ENCODE measurements at regions not wholly inside any gene's neighbourhood (a gene's known extent, or its start where the extent isn't known, plus 50 kb on each side); places are given as distances from the start of the nearest gene placed in this dataset.

- H3K27me3 Mint-ChIP-seq, result no peaks in the 10 kb centered on the region
- no peaks in the 10 kb centered on the region for H3K9me3 Mint-ChIP-seq (ENCODE audit: low read depth)
These were observed 75.4 kb upstream of the HDAC4 start for GRCh38 chr2:239476029-239476756.

DNA sequence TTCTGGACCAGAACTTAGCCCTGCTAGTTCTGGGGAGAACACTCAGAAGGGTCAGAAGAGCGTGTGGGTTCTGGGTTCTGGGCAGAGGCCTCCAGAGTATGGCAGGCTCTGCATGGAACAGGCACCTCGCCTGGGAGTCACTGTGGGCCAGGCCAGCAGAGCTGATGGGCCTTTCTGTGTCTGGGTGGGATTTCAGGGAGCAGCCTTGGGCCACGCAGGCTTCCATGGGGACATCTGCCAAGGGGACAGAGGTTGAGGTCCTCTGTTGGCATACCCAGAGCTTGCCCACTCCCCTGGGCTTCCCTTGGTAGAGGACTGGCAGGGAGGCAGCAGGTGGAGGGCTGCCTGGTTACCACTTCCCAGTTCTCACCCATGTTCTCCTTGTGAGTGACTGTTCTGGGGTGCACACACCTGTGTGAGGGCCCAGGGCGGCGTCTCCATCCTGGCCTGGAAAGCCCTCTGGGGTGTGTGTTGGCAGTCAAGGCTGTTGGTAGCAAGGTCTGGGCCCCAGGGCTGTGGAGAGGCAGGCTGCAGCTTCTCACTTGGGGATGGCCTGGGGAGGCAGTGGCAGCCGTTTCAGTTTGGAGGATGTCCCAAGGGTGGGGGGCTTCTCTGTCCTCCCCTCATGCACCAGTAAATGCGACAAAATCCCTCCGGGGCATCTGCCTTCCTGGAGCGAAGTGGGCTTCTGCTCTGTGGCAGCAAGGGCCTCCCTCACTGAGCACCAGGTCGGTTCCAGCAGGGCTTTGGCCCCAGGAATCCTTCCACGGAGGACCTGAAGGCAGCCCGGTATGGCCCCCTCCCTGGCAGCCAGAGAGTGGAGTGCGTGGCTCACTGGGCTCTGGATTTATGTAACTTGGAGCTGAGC is 74.6 kb upstream of the HDAC4 start:
- Mint-ChIP-seq H3K4me3 (no peak overlapping the region), H3K27me3 (no peaks in the 10 kb centered on the region), H3K9me3 (ENCODE audit: low read depth) (no peaks in the 10 kb centered on the region), H3K27ac (no peak overlapping the region), H3K36me3 (no peaks in the 10 kb centered on the region), H3K4me1 (ENCODE audit: low read depth) (no peaks in the 10 kb centered on the region)

More at GRCh38 chr2:239476029-239476756, 75.4 kb upstream of the HDAC4 start:
- H3K27ac Mint-ChIP-seq, result no peak overlapping the region
- H3K4me3 Mint-ChIP-seq, result no peak overlapping the region
- H3K4me1 Mint-ChIP-seq (ENCODE audit: low read depth), result no peaks in the 10 kb centered on the region
- no peaks in the 10 kb centered on the region for H3K36me3 Mint-ChIP-seq

- Mint-ChIP-seq H3K27ac (no peak overlapping the region), H3K36me3 (no peaks in the 10 kb centered on the region), H3K9me3 (ENCODE audit: low read depth) (no peaks in the 10 kb centered on the region), H3K4me3 (no peak overlapping the region), H3K4me1 (ENCODE audit: low read depth) (no peaks in the 10 kb centered on the region), H3K27me3 (no peaks in the 10 kb centered on the region)
These were observed 72.5 kb upstream of the HDAC4 start for GRCh38 chr2:239473211-239473805.

DNA sequence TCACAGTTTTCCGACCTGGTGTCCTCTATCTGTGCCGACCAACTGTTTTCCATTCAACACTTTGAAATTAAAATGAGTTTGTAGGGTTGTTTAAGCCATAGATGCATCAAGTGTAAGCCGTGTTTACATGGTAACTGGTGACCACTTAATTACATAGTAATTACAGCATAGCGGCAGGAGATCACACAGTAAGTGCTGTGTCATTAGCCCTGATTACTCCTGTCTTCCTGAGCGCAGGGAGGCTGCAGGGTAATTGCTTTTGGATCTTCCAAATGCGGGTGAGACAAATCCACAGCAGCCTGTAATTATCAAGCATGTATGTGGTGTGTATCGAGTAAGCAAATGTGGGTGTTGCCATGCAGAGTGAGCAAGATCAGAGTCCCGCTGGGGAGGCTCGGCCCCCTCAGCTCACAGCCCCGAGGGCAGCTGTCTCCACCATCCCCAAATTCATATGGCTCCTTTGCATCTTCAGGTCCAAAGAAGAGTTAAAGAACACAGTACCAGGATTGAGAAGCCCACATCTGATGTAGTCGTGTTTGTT is 71.5 kb upstream of the HDAC4 start:
- Mint-ChIP-seq H3K27ac (no peak overlapping the region), H3K36me3 (no peaks in the 10 kb centered on the region), H3K9me3 (ENCODE audit: low read depth) (no peaks in the 10 kb centered on the region), H3K4me3 (no peak overlapping the region), H3K27me3 (no peaks in the 10 kb centered on the region), H3K4me1 (ENCODE audit: low read depth) (no peaks in the 10 kb centered on the region)

- Mint-ChIP-seq H3K27me3 (no peaks in the 10 kb centered on the region), H3K36me3 (no peaks in the 10 kb centered on the region), H3K9me3 (ENCODE audit: low read depth) (no peaks in the 10 kb centered on the region), H3K27ac (no peak overlapping the region), H3K4me3 (no peak overlapping the region), H3K4me1 (ENCODE audit: low read depth) (no peaks in the 10 kb centered on the region)
These were observed 70.4 kb upstream of the HDAC4 start for GRCh38 chr2:239471011-239471792.

- Mint-ChIP-seq H3K4me1 (ENCODE audit: low read depth) (no peaks in the 10 kb centered on the region), H3K27me3 (no peaks in the 10 kb centered on the region), H3K9me3 (ENCODE audit: low read depth) (no peaks in the 10 kb centered on the region), H3K27ac (no peak overlapping the region), H3K36me3 (no peaks in the 10 kb centered on the region), H3K4me3 (no peak overlapping the region)
These were observed 69.5 kb upstream of the HDAC4 start for GRCh38 chr2:239470151-239470900.

- Mint-ChIP-seq H3K27ac (no peak overlapping the region), H3K9me3 (ENCODE audit: low read depth) (no peaks in the 10 kb centered on the region), H3K27me3 (no peaks in the 10 kb centered on the region)
These were observed 68.5 kb upstream of the HDAC4 start for GRCh38 chr2:239469106-239469960.

GRCh38 chr2:239468491-239469105 is 67.8 kb upstream of the HDAC4 start:
- Mint-ChIP-seq H3K36me3 (no peaks in the 10 kb centered on the region), H3K4me1 (ENCODE audit: low read depth) (no peaks in the 10 kb centered on the region), H3K27me3 (no peaks in the 10 kb centered on the region), H3K9me3 (ENCODE audit: low read depth) (no peaks in the 10 kb centered on the region), H3K4me3 (no peak overlapping the region), H3K27ac (no peak overlapping the region)

More at GRCh38 chr2:239469106-239469960, 68.5 kb upstream of the HDAC4 start:
- no peaks in the 10 kb centered on the region for H3K4me1 Mint-ChIP-seq (ENCODE audit: low read depth)
- no peak overlapping the region for H3K4me3 Mint-ChIP-seq
- H3K36me3 Mint-ChIP-seq, result no peaks in the 10 kb centered on the region

DNA sequence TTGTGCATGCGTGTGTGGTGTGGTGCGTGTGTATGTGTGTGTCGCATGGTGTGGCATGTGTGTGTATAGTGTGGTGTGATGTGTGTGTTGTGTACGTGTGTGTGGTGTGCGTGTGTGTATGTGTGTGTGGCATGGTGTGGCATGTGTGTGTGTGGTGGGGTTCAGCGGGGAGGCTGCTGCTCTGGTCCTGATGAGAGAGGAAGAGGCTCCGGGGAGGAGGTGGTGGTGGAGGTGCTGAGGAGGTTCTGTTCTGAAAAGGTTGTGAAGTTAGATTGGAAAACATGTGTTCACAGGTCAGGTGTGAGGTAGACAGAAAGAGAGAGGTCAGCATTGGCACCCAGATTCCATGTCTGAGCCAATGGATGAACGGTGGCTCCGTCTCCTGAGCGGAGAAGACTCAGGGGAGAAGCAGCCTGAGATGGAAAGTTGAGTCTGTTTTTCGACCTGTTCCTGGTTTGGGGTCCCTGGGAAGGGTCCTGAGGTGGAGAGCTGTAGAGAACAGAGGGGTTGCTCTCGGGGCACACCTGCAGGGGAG is 67.2 kb upstream of the HDAC4 start:
- Mint-ChIP-seq H3K27me3 (no peaks in the 10 kb centered on the region), H3K36me3 (no peaks in the 10 kb centered on the region), H3K4me3 (no peak overlapping the region), H3K4me1 (ENCODE audit: low read depth) (no peaks in the 10 kb centered on the region), H3K27ac (no peak overlapping the region), H3K9me3 (ENCODE audit: low read depth) (no peaks in the 10 kb centered on the region)

DNA sequence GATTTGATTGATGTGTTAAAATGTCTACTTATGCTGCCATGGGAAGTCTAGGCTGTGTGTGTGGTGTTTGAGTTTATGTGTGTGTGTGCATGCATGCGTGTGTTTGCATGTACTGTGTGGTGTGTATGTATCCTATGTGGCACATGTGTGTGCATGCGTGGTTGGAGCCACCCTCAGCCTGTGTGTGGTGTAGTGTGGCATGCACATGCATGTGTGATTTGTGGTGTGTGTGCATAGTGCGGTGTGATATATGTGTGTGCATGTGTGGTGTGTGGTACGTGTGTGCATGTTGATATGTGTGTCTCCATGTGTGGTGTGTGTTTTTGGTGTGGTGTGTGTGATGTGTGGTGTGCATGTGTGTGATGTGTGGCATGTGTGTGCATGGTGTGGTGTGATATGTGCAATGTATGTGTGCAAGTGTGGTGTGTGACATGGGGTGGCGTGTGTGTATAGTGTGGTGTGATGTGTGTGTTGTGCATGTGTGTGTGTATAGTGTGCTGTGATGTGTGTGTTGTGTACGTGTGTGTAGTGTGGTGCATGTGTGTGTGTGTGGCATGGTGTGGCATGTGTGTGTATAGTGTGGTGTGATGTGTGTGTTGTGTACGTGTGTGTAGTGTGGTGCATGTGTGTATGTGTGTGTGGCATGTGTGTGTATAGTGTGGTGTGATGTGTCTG is 66.6 kb upstream of the HDAC4 start:
- no peaks in the 10 kb centered on the region for H3K9me3 Mint-ChIP-seq (ENCODE audit: low read depth)
- no peak overlapping the region for H3K27ac Mint-ChIP-seq
- no peaks in the 10 kb centered on the region for H3K36me3 Mint-ChIP-seq
- no peaks in the 10 kb centered on the region for H3K4me1 Mint-ChIP-seq (ENCODE audit: low read depth)
- H3K4me3 Mint-ChIP-seq, result no peak overlapping the region
- H3K27me3 Mint-ChIP-seq, result no peaks in the 10 kb centered on the region

DNA sequence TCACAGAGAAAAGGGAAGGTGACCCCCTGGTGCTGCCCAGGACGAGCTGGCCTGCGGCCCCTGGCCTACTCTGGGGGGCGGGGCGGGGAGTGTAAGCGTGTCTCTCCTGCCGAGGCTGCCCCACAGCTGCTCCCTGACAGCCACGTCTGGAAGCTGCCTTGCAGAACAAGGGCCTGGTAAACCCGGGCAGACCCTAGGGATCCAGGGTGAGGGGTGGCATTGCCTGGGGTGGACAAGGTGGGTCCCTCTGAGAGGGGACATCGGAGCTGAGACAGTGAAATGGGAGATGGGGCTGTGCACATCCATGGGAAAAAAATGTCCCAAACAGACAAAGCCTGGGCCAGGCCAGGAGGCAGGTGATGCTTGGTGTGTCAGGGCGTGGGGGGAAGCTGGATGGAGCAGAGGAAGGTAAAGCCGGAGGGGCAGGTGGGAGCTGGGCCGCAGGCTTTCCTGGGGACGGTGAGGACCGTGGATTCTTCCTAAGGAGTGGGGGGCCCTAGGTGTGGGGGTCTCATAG is 66.0 kb upstream of the HDAC4 start:
- H3K27ac Mint-ChIP-seq, result no peak overlapping the region
- H3K4me3 Mint-ChIP-seq, result no peak overlapping the region
- H3K9me3 Mint-ChIP-seq (ENCODE audit: low read depth), result no peaks in the 10 kb centered on the region
- H3K36me3 Mint-ChIP-seq, result no peaks in the 10 kb centered on the region
- no peaks in the 10 kb centered on the region for H3K27me3 Mint-ChIP-seq
- no peaks in the 10 kb centered on the region for H3K4me1 Mint-ChIP-seq (ENCODE audit: low read depth)

GRCh38 chr2:239466061-239466754 is 65.4 kb upstream of the HDAC4 start:
- H3K27ac Mint-ChIP-seq, result no peak overlapping the region

More at GRCh38 chr2:239466061-239466754, 65.4 kb upstream of the HDAC4 start:
- H3K36me3 Mint-ChIP-seq, result no peaks in the 10 kb centered on the region
- H3K4me1 Mint-ChIP-seq (ENCODE audit: low read depth), result no peaks in the 10 kb centered on the region
- H3K27me3 Mint-ChIP-seq, result no peaks in the 10 kb centered on the region
- no peaks in the 10 kb centered on the region for H3K9me3 Mint-ChIP-seq (ENCODE audit: low read depth)
- H3K4me3 Mint-ChIP-seq, result no peak overlapping the region
